ENCODE measurements at regions not wholly inside any gene's neighbourhood (a gene's known extent, or its start where the extent isn't known, plus 50 kb on each side); places are given as distances from the start of the nearest gene placed in this dataset.
A peak's percentile ranks its signal among the peaks of the same experiment; 100 is the strongest.
"Not testable (repeated sequence)": the region's sequence is repeated elsewhere in the genome, so short reads cannot be mapped to it uniquely, and the experiment has no call there.

DNA sequence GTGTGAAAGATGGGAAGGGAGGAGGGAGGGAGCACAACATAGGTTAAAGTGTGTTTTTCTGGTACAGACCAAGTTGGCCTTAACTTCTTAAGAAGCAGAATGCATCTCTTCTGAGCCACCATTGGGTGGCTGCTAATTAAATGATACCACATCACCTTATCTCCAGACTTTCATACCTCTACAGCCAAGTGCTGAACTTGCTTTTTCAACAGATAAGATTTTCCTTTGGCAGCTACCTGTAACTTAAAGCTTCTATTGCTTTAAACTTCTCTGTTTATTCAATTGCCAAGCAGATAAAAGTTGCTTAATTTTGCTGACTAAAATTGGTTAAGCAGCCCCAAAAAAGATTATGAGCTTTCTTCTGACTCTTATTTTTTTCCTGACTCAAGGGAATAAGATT lies 292.4 kb upstream of the SGO1 start:
- H3K36me3 ChIP-seq, result no peaks in the 10 kb centered on the region
- TF ChIP-seq, protein P1, sequence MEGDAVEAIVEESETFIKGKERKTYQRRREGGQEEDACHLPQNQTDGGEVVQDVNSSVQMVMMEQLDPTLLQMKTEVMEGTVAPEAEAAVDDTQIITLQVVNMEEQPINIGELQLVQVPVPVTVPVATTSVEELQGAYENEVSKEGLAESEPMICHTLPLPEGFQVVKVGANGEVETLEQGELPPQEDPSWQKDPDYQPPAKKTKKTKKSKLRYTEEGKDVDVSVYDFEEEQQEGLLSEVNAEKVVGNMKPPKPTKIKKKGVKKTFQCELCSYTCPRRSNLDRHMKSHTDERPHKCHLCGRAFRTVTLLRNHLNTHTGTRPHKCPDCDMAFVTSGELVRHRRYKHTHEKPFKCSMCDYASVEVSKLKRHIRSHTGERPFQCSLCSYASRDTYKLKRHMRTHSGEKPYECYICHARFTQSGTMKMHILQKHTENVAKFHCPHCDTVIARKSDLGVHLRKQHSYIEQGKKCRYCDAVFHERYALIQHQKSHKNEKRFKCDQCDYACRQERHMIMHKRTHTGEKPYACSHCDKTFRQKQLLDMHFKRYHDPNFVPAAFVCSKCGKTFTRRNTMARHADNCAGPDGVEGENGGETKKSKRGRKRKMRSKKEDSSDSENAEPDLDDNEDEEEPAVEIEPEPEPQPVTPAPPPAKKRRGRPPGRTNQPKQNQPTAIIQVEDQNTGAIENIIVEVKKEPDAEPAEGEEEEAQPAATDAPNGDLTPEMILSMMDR (IDR thresholded peaks at IDR 0.05; ENCODE audit: low read depth, low read length), result no peak

DNA sequence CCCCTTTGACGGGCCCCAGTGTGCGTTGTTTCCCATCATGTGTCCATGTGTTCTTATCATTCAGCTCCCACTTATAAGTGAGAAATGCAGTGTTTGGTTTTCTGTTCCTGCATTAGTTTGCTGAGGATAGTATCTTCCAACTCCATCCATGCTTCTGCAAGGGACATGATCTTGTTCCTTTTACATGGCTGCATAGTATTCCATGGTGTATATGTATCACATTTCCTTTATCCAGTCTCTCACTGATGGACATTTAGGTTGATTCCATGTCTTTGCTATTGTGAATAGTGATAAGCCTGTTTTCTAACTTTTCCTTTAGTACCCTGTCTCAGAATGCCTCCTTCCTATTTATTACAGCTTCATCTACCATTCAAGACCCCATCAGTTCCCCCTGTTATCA lies 278.2 kb upstream of the SGO1 start:
- not testable (repeated sequence) for H3K27me3 ChIP-seq; H3K4me3 ChIP-seq; H3K9me3 ChIP-seq (ENCODE audit: low read depth); DNase-seq (ENCODE audit: low read depth in 1 of 2, low spot score in 1 of 2); H3K27ac ChIP-seq; H3K4me1 ChIP-seq (ENCODE audit: low read depth); H3K36me3 ChIP-seq

More for the DNA sequence above, 292.4 kb upstream of the SGO1 start:
- H3K4me1 ChIP-seq (ENCODE audit: low read depth), result no peaks in the 10 kb centered on the region
- H3K27ac ChIP-seq, result no peak overlapping the region
- no peaks in the 10 kb centered on the region for H3K27me3 ChIP-seq
- no peak overlapping the region for H3K4me3 ChIP-seq
- no peaks in the 10 kb centered on the region for H3K9me3 ChIP-seq (ENCODE audit: low read depth)
- peak in 1 of 2 donors; percentile 2 for DNase-seq (ENCODE audit: low read depth in 1 of 2, low spot score in 1 of 2)

DNA sequence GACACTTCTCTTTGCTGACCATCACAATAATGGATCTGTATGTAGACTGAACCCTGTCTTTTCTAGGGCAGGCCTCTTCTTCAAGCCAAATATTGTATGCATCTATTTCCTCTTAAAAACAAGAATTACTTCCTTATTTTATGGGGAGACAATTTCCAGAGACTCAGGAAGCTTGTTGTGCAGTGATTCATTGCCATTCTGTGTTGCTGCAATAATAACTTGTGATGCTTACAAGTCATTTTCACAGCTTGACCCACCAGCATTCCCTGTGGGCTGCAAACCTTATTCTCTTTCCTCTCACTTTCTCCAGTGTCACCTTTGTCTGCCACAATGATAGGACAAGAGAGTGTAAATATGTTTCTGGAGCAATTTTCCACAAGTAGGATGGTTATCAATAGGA lies 276.7 kb upstream of the SGO1 start:
- DNase-seq (ENCODE audit: low read depth in 1 of 2, low spot score in 1 of 2), result peak in 1 of 2 donors; percentile 36
- H3K9me3 ChIP-seq (ENCODE audit: low read depth), result no peaks in the 10 kb centered on the region
- H3K27ac ChIP-seq, result no peak overlapping the region
- H3K4me1 ChIP-seq (ENCODE audit: low read depth), result no peaks in the 10 kb centered on the region
- TF ChIP-seq, protein P1 (IDR thresholded peaks at IDR 0.05; ENCODE audit: low read depth, low read length), result no peak
- no peaks in the 10 kb centered on the region for H3K27me3 ChIP-seq
- H3K4me3 ChIP-seq, result no peak overlapping the region
- H3K36me3 ChIP-seq, result no peaks in the 10 kb centered on the region

DNA sequence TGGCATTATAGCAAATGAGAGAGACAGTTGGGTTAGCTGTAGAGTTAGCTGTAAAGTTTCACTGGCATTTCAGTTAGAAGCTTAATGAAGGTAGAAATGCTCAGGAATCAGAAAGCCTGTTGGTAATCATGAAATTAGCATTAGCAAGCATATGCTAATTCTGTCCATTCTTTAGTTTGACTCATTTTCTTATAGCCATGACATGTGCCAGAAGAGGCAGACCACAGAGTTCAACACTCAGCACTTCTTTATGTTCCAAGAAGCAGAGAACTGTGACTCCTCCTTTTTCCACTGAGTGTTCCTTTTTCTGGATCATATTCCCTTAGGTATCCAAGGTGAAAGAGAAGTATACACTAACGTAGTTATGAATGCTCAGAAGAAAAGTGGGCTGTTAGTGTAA lies 276.2 kb upstream of the SGO1 start:
- Histone ChIP-seq H3K27me3 (no peaks in the 10 kb centered on the region), H3K4me1 (ENCODE audit: low read depth) (no peaks in the 10 kb centered on the region), H3K9me3 (ENCODE audit: low read depth) (no peaks in the 10 kb centered on the region), H3K36me3 (no peaks in the 10 kb centered on the region), H3K27ac (no peak overlapping the region), H3K4me3 (no peak overlapping the region)
- DNase-seq (ENCODE audit: low read depth in 1 of 2, low spot score in 1 of 2), result peak in 1 of 2 donors; percentile 20
- TF ChIP-seq, protein P1 (IDR thresholded peaks at IDR 0.05; ENCODE audit: low read depth, low read length), result no peak

DNA sequence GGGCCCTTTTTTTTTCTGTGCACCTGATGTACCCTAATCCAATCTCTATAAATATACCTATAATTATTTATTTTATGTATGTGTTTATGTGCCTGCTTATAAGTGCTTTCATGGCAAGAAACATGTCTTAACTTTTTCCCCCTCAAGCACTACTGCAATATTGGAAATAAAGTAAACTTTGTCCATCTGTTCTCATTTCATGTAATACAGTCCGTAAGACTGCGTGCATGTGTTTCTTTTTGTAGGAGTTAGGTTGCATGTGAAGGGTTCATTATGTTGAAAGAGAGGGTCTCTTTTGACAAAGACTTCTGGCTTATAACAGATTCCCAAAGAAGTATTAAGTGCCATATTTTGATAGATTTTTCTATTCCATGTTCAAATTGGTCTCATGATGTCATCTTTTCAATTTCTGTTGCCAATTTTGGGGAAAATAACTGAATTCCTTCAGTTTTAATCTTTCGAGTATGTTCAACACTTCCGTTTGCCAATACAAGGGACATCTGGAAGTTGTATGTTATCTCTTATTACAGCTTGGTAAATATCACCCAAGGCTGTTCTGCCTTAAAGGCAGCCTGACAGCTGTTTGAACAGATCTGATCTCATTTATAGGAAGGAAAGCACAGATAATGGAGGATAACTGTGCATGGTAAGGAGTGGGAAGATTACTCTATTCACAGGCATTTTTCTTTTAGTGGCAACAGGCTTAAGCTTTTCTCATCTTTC lies 273.1 kb upstream of the SGO1 start:
- TF ChIP-seq, protein P1 (IDR thresholded peaks at IDR 0.05; ENCODE audit: low read depth, low read length), result no peak
- H3K36me3 ChIP-seq, result no peaks in the 10 kb centered on the region
- H3K27ac ChIP-seq, result no peak overlapping the region
- no peak overlapping the region for H3K4me3 ChIP-seq
- peak in 1 of 2 donors; percentile 38 for DNase-seq (ENCODE audit: low read depth in 1 of 2, low spot score in 1 of 2)
- H3K9me3 ChIP-seq (ENCODE audit: low read depth), result no peaks in the 10 kb centered on the region
- H3K27me3 ChIP-seq, result no peaks in the 10 kb centered on the region
- H3K4me1 ChIP-seq (ENCODE audit: low read depth), result no peaks in the 10 kb centered on the region

DNA sequence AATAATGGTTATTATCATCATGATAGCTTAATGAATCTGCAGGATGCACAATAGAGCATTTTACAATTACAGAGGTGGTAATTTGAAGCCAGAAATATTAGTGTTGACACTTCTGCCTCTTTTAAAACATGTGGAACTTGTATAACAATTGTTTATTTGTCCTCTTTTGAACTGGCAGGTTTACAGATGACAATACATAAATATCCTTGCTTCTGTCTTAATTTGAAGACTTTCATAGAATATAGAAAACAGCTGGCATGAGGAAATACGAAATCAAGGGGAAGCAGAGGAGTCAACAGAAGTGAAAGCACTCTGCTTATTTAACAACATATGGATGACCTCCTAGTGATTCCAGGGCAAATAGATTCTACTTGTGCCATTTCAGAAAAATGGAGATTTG lies 270.5 kb upstream of the SGO1 start:
- TF ChIP-seq, protein P1 (IDR thresholded peaks at IDR 0.05; ENCODE audit: low read depth, low read length), result no peak
- Histone ChIP-seq H3K36me3 (no peaks in the 10 kb centered on the region), H3K27ac (no peak overlapping the region), H3K9me3 (ENCODE audit: low read depth) (no peaks in the 10 kb centered on the region), H3K27me3 (no peaks in the 10 kb centered on the region), H3K4me1 (ENCODE audit: low read depth) (no peaks in the 10 kb centered on the region), H3K4me3 (no peak overlapping the region)
- DNase-seq (ENCODE audit: low read depth in 1 of 2, low spot score in 1 of 2), result no peak
